NCI-H82 (cell line): ENCODE measurements at regions not wholly inside any gene's neighbourhood (a gene's known extent, or its start where the extent isn't known, plus 50 kb on each side); places are given as distances from the start of the nearest gene placed in this dataset.
A peak's percentile ranks its signal among the peaks of the same experiment; 100 is the strongest.
"Not testable (repeated sequence)": the region's sequence is repeated elsewhere in the genome, so short reads cannot be mapped to it uniquely, and the experiment has no call there.

ENCODE experiments used
- DNase-seq: peaks from one replicate; lab custom pipeline; 2025; lab: John Stamatoyannopoulos, UW

GRCh38 chr3:3902161-3902560 lies 102.9 kb downstream of the LRRN1 start:
- no peak for DNase-seq

- no peak for DNase-seq
Measured at GRCh38 chr3:3906171-3906570, 106.9 kb downstream of the LRRN1 start.

- DNase-seq, result no peak
Measured at GRCh38 chr3:3907023-3907422, 107.8 kb downstream of the LRRN1 start.

GRCh38 chr3:3918763-3919162 lies 119.5 kb downstream of the LRRN1 start:
- no peak for DNase-seq

- no peak for DNase-seq
Measured at GRCh38 chr3:3919316-3919715, 120.1 kb downstream of the LRRN1 start.

- peak; percentile 21 for DNase-seq
Measured at GRCh38 chr3:3923619-3924018, 124.4 kb downstream of the LRRN1 start.

- no peak for DNase-seq
Measured at GRCh38 chr3:3927198-3927597, 128.0 kb downstream of the LRRN1 start.

- no peak for DNase-seq
Measured at GRCh38 chr3:3927965-3928364, 128.7 kb downstream of the LRRN1 start.

- not testable (repeated sequence) for DNase-seq
Measured at GRCh38 chr3:3941380-3941779, 142.1 kb downstream of the LRRN1 start.

GRCh38 chr3:3951071-3951470 lies 151.8 kb downstream of the LRRN1 start:
- DNase-seq, result no peak

GRCh38 chr3:3951501-3951900 lies 152.3 kb downstream of the LRRN1 start:
- no peak for DNase-seq

- DNase-seq, result peak; percentile 7
Measured at GRCh38 chr3:3962867-3963266, 163.6 kb downstream of the LRRN1 start.

- no peak for DNase-seq
Measured at GRCh38 chr3:3984053-3984452, 184.8 kb downstream of the LRRN1 start.

GRCh38 chr3:3991598-3991997 lies 192.4 kb downstream of the LRRN1 start:
- DNase-seq, result peak; percentile 24

GRCh38 chr3:3992312-3992874 lies 193.2 kb downstream of the LRRN1 start:
- no peak for DNase-seq

GRCh38 chr3:3998140-3998922 lies 199.1 kb downstream of the LRRN1 start:
- DNase-seq, result peak; percentile 80

- not testable (repeated sequence) for DNase-seq
Measured at GRCh38 chr3:3999340-3999739, 200.1 kb downstream of the LRRN1 start.

- DNase-seq, result no peak
Measured at GRCh38 chr3:4001976-4002375, 202.7 kb downstream of the LRRN1 start.

GRCh38 chr3:4006288-4006687 lies 207.1 kb downstream of the LRRN1 start:
- no peak for DNase-seq

- DNase-seq, result no peak
Measured at GRCh38 chr3:4008205-4008604, 209.0 kb downstream of the LRRN1 start.

- no peak for DNase-seq
Measured at GRCh38 chr3:4011166-4011565, 211.9 kb downstream of the LRRN1 start.

- DNase-seq, result no peak
Measured at GRCh38 chr3:4015426-4015825, 216.2 kb downstream of the LRRN1 start.

GRCh38 chr3:4019501-4019900 lies 220.3 kb downstream of the LRRN1 start:
- no peak for DNase-seq

GRCh38 chr3:4021162-4021561 lies 221.9 kb downstream of the LRRN1 start:
- no peak for DNase-seq
